NOMO-1 treated with dmso at 0.1 percent for 144 hours (cell line): ENCODE measurements at regions not wholly inside any gene's neighbourhood (a gene's known extent, or its start where the extent isn't known, plus 50 kb on each side); places are given as distances from the start of the nearest gene placed in this dataset.

ENCODE experiments used
- DNase-seq: peaks from one replicate; lab custom pipeline; 2025; ENCODE audit not compliant: unreplicated experiment; lab: John Stamatoyannopoulos, UW

- no peak for DNase-seq
These were observed 338.1 kb downstream of the CTTN start for GRCh38 chr11:70736461-70736860.

- DNase-seq: no peak
These were observed 338.8 kb downstream of the CTTN start for GRCh38 chr11:70736937-70737640.

GRCh38 chr11:70737816-70738630, 339.7 kb downstream of the CTTN start:
- no peak for DNase-seq

- no peak for DNase-seq
These were observed 340.3 kb downstream of the CTTN start for GRCh38 chr11:70738661-70739060.

- no peak for DNase-seq
These were observed 340.8 kb downstream of the CTTN start for GRCh38 chr11:70739091-70739490.

- no peak for DNase-seq
These were observed 341.6 kb downstream of the CTTN start for GRCh38 chr11:70739811-70740487.

GRCh38 chr11:70740488-70740851, 342.1 kb downstream of the CTTN start:
- DNase-seq: no peak

GRCh38 chr11:70741085-70741484, 342.8 kb downstream of the CTTN start:
- DNase-seq: no peak

- no peak for DNase-seq
These were observed 344.4 kb downstream of the CTTN start for GRCh38 chr11:70742553-70743291.

- DNase-seq: no peak
These were observed 345.0 kb downstream of the CTTN start for GRCh38 chr11:70743329-70743728.

- DNase-seq: no peak
These were observed 345.6 kb downstream of the CTTN start for GRCh38 chr11:70743941-70744351.

GRCh38 chr11:70744396-70745185, 346.3 kb downstream of the CTTN start:
- no peak for DNase-seq

GRCh38 chr11:70745451-70745850, 347.1 kb downstream of the CTTN start:
- no peak for DNase-seq

- DNase-seq: no peak
These were observed 347.6 kb downstream of the CTTN start for GRCh38 chr11:70745941-70746340.

GRCh38 chr11:70746351-70746750, 348.0 kb downstream of the CTTN start:
- no peak for DNase-seq

- DNase-seq: no peak
These were observed 349.0 kb downstream of the CTTN start for GRCh38 chr11:70747285-70747684.

- DNase-seq: no peak
These were observed 349.6 kb downstream of the CTTN start for GRCh38 chr11:70747921-70748320.

- DNase-seq: no peak
These were observed 352.9 kb downstream of the CTTN start for GRCh38 chr11:70751142-70751734.

GRCh38 chr11:70755410-70756158, 357.3 kb downstream of the CTTN start:
- DNase-seq: peak; percentile 11
